ENCODE measurements at regions not wholly inside any gene's neighbourhood (a gene's known extent, or its start where the extent isn't known, plus 50 kb on each side); places are given as distances from the start of the nearest gene placed in this dataset.

GRCh38 chr2:13019781-13020180 is 303.0 kb downstream of the TRIB2 start:
- TF ChIP-seq CTCF (IDR thresholded peaks at IDR 0.05) (no peak), POLR2AphosphoS5 (IDR thresholded peaks at IDR 0.05; ENCODE audit: insufficient read depth in 1 of 2, low read depth in 1 of 2) (no peak), POLR2A (IDR thresholded peaks at IDR 0.05) (no peak)

Data from vagina (tissue), 2 donors.